ENCODE measurements at regions not wholly inside any gene's neighbourhood (a gene's known extent, or its start where the extent isn't known, plus 50 kb on each side); places are given as distances from the start of the nearest gene placed in this dataset.
"Not testable (repeated sequence)": the region's sequence is repeated elsewhere in the genome, so short reads cannot be mapped to it uniquely, and the experiment has no call there.

GRCh38 chr6:68052234-68052633 lies 582.8 kb upstream of the ADGRB3 start:
- DNase-seq: no peak

GRCh38 chr6:68049562-68049961 lies 585.5 kb upstream of the ADGRB3 start:
- no peak for DNase-seq

GRCh38 chr6:68046756-68047155 lies 588.3 kb upstream of the ADGRB3 start:
- no peak for DNase-seq

GRCh38 chr6:68046302-68046701 lies 588.8 kb upstream of the ADGRB3 start:
- no peak for DNase-seq

- no peak for DNase-seq
These were observed 589.9 kb upstream of the ADGRB3 start for GRCh38 chr6:68045193-68045592.

- no peak for DNase-seq
These were observed 590.8 kb upstream of the ADGRB3 start for GRCh38 chr6:68044264-68044663.

GRCh38 chr6:68043122-68043398 lies 592.0 kb upstream of the ADGRB3 start:
- DNase-seq: no peak

GRCh38 chr6:68042339-68043121 lies 592.6 kb upstream of the ADGRB3 start:
- no peak for DNase-seq

GRCh38 chr6:68040780-68041179 lies 594.3 kb upstream of the ADGRB3 start:
- no peak for DNase-seq

- DNase-seq: no peak
These were observed 594.7 kb upstream of the ADGRB3 start for GRCh38 chr6:68040312-68040778.

- DNase-seq: no peak
These were observed 595.3 kb upstream of the ADGRB3 start for GRCh38 chr6:68039641-68040311.

- no peak for DNase-seq
These were observed 596.2 kb upstream of the ADGRB3 start for GRCh38 chr6:68038815-68039408.

- no peak for DNase-seq
These were observed 602.9 kb upstream of the ADGRB3 start for GRCh38 chr6:68032217-68032616.

GRCh38 chr6:68031054-68031453 lies 604.0 kb upstream of the ADGRB3 start:
- DNase-seq: no peak

GRCh38 chr6:68026483-68026882 lies 608.6 kb upstream of the ADGRB3 start:
- no peak for DNase-seq

GRCh38 chr6:68025764-68026163 lies 609.3 kb upstream of the ADGRB3 start:
- DNase-seq: no peak

- no peak for DNase-seq
These were observed 610.4 kb upstream of the ADGRB3 start for GRCh38 chr6:68024570-68025269.

GRCh38 chr6:68022968-68023367 lies 612.1 kb upstream of the ADGRB3 start:
- DNase-seq: not testable (repeated sequence)

- no peak for DNase-seq
These were observed 621.1 kb upstream of the ADGRB3 start for GRCh38 chr6:68013780-68014515.

- DNase-seq: no peak
These were observed 622.3 kb upstream of the ADGRB3 start for GRCh38 chr6:68012822-68013221.

GRCh38 chr6:68010936-68011335 lies 624.1 kb upstream of the ADGRB3 start:
- no peak for DNase-seq

- no peak for DNase-seq
These were observed 626.6 kb upstream of the ADGRB3 start for GRCh38 chr6:68008445-68008844.

- no peak for DNase-seq
These were observed 627.4 kb upstream of the ADGRB3 start for GRCh38 chr6:68007717-68008116.
